IMR-90 (cell line): ENCODE measurements at regions not wholly inside any gene's neighbourhood (a gene's known extent, or its start where the extent isn't known, plus 50 kb on each side); places are given as distances from the start of the nearest gene placed in this dataset.

ENCODE experiments used
- ATAC-seq: fragments of 200-7000 bp; cut with Tn5 transposase; 2 replicates; pipeline ENCODE4 v1.9.1; 2020; ENCODE audit warnings: low read depth, mild to moderate bottlenecking, moderate library complexity
- BruUV-seq: library from RNA; stranded (reverse); fragments of 400-500 nt; replicated peaks from 2 replicates; lab custom pipeline; 2021; lab: Mats Ljungman, UMichigan
- CTCF ChIA-PET: fragments of 300-600 bp; formaldehyde crosslinking; extraction: SDS; loops from one replicate; lab custom pipeline; 2021; ENCODE audit warnings: antibody characterized with exemption; lab: Yijun Ruan, JAX
- POLR2A ChIA-PET: fragments of 300-600 bp; sonication (Branson Sonifier 250); formaldehyde crosslinking; loops from one replicate; lab custom pipeline; 2022; ENCODE audit warnings: antibody characterized with exemption; ENCODE audit not compliant: unreplicated experiment; lab: Charles Lee
- DNase-seq: peaks from one replicate; pipeline ENCODE4 v3.0.0; 2013
- H2AFZ ChIP-seq: replicated peaks from 2 replicates; pipeline ENCODE3; 2013; ENCODE audit warnings: low read length, mild to moderate bottlenecking; ENCODE audit not compliant: poor library complexity
- H2AK5ac ChIP-seq: 2 replicates; pipeline ENCODE4 v1.6.1; 2013; ENCODE audit warnings: low read depth, low read length, inconsistent platforms
- H2AK9ac ChIP-seq: replicated peaks from 2 replicates; pipeline ENCODE3; 2013; ENCODE audit warnings: mild to moderate bottlenecking, low read depth, low read length, moderate library complexity; ENCODE audit not compliant: poor library complexity
- H2BK120ac ChIP-seq: 2 replicates; pipeline ENCODE4 v1.6.1; 2013; ENCODE audit warnings: low read depth, low read length, inconsistent platforms
- H2BK15ac ChIP-seq: 3 replicates; pipeline ENCODE4 v1.6.1; 2013; ENCODE audit warnings: low read depth, low read length, inconsistent platforms
- H2BK20ac ChIP-seq: 2 replicates; pipeline ENCODE4 v1.6.1; 2013; ENCODE audit warnings: low read depth, mild to moderate bottlenecking, inconsistent platforms, low read length, moderate library complexity
- H2BK5ac ChIP-seq: 2 replicates; pipeline ENCODE4 v1.6.1; 2013; ENCODE audit warnings: mild to moderate bottlenecking, low read depth, low read length, inconsistent platforms; ENCODE audit not compliant: poor library complexity, severe bottlenecking
- H3K14ac ChIP-seq: replicated peaks from 2 replicates; pipeline ENCODE4 v1.6.1; 2013; ENCODE audit warnings: low read depth, low read length, inconsistent platforms
- H3K18ac ChIP-seq: 2 replicates; pipeline ENCODE4 v1.6.1; 2013; ENCODE audit warnings: low read depth, low read length, control low read depth
- H3K23ac ChIP-seq: 2 replicates; pipeline ENCODE4 v1.6.1; 2013; ENCODE audit warnings: low read depth, low read length, inconsistent platforms
- H3K27ac ChIP-seq: 2 replicates; pipeline ENCODE4 v1.5.1; 2013; ENCODE audit warnings: mild to moderate bottlenecking, control low read depth, low read length; ENCODE audit not compliant: insufficient read depth
- H3K27me3 ChIP-seq: 2 replicates; pipeline ENCODE4 v1.6.1; 2013; ENCODE audit warnings: low read length; ENCODE audit not compliant: control insufficient read depth, insufficient read depth
- H3K36me3 ChIP-seq: 2 replicates; pipeline ENCODE4 v1.6.1; 2013; ENCODE audit warnings: low read length, mixed read lengths; ENCODE audit not compliant: control insufficient read depth, insufficient read depth
- H3K4ac ChIP-seq: 2 replicates; pipeline ENCODE4 v1.6.1; 2013; ENCODE audit warnings: low read depth, low read length, inconsistent platforms
- H3K4me1 ChIP-seq: 2 replicates; pipeline ENCODE4 v1.6.1; 2013; ENCODE audit warnings: low read length, mixed read lengths; ENCODE audit not compliant: control insufficient read depth, insufficient read depth
- H3K4me2 ChIP-seq: 2 replicates; pipeline ENCODE4 v1.6.1; 2013; ENCODE audit warnings: low read depth, mild to moderate bottlenecking, control low read depth, low read length, moderate library complexity
- H3K4me3 ChIP-seq: 2 replicates; pipeline ENCODE4 v1.5.1; 2013; ENCODE audit warnings: low read depth, mild to moderate bottlenecking, control low read depth, low read length, moderate library complexity; ENCODE audit not compliant: insufficient read depth
- H3K56ac ChIP-seq: 2 replicates; pipeline ENCODE4 v1.6.1; 2013; ENCODE audit warnings: low read length, inconsistent platforms; ENCODE audit not compliant: insufficient read depth; ENCODE audit errors: extremely low read depth
- H3K79me1 ChIP-seq, 2 experiments: 2 replicates each; pipeline ENCODE4 v1.6.1; 2013; ENCODE audit warnings: low read length in 2 of 2, inconsistent platforms in 1 of 2, low read depth in 1 of 2
- H3K9ac ChIP-seq: 2 replicates; pipeline ENCODE4 v1.6.1; 2013; ENCODE audit warnings: low read depth, low read length, control low read depth
- H3K9me1 ChIP-seq: 2 replicates; pipeline ENCODE4 v1.6.1; 2013; ENCODE audit warnings: low read length, inconsistent platforms; ENCODE audit not compliant: insufficient read depth
- H3K9me3 ChIP-seq: 2 replicates; pipeline ENCODE4 v1.6.1; 2013; ENCODE audit warnings: low read length; ENCODE audit not compliant: control insufficient read depth, insufficient read depth
- H4K20me1 ChIP-seq: 2 replicates; pipeline ENCODE4 v1.6.1; 2013; ENCODE audit warnings: low read length, inconsistent platforms; ENCODE audit not compliant: insufficient read depth
- H4K5ac ChIP-seq: 2 replicates; pipeline ENCODE4 v1.6.1; 2013; ENCODE audit warnings: mild to moderate bottlenecking, low read depth, low read length, control low read depth
- H4K8ac ChIP-seq, 2 experiments: 2 replicates each; pipeline ENCODE4 v1.6.1; 2013; ENCODE audit warnings: low read depth in 2 of 2, low read length in 2 of 2, control low read depth in 1 of 2, inconsistent platforms in 1 of 2
- H4K91ac ChIP-seq: 2 replicates; pipeline ENCODE4 v1.6.1; 2013; ENCODE audit warnings: low read depth, low read length, inconsistent platforms; ENCODE audit not compliant: insufficient read depth
- BHLHE40 ChIP-seq: fragments of 150-350 bp; IDR thresholded peaks from 2 replicates; pipeline ENCODE4 v1.6.1; 2016; ENCODE audit warnings: mild to moderate bottlenecking, low read depth, low read length
- CEBPB ChIP-seq: IDR thresholded peaks from 2 replicates; pipeline ENCODE4 v1.6.1; 2012; ENCODE audit warnings: low read depth, low read length, improper control_type of control experiment
- CHD1 ChIP-seq: IDR thresholded peaks from 2 replicates; pipeline ENCODE4 v1.6.1; 2012; ENCODE audit warnings: low read depth, low read length, improper control_type of control experiment
- FOS ChIP-seq: fragments of 150-350 bp; IDR thresholded peaks from 2 replicates; pipeline ENCODE4 v1.6.1; 2016; ENCODE audit warnings: low read depth, low read length
- MAFK ChIP-seq: IDR thresholded peaks from 2 replicates; pipeline ENCODE4 v1.6.1; 2012; ENCODE audit warnings: low read depth, low read length, improper control_type of control experiment
- MXI1 ChIP-seq: IDR thresholded peaks from 2 replicates; pipeline ENCODE4 v1.6.1; 2012; ENCODE audit warnings: low read depth, mild to moderate bottlenecking, low read length, moderate library complexity, borderline replicate concordance
- NFE2L2 ChIP-seq: fragments of 150-350 bp; IDR thresholded peaks from 2 replicates; pipeline ENCODE4 v1.6.1; 2016; ENCODE audit warnings: low read depth, mild to moderate bottlenecking, low read length
- POLR2A ChIP-seq: IDR thresholded peaks from 2 replicates; pipeline ENCODE4 v1.6.1; 2012; ENCODE audit warnings: mild to moderate bottlenecking, low read depth, low read length
- RAD21 ChIP-seq: IDR thresholded peaks from 2 replicates; pipeline ENCODE4 v1.6.1; 2012; ENCODE audit warnings: low read length, improper control_type of control experiment
- RCOR1 ChIP-seq: IDR thresholded peaks from 2 replicates; pipeline ENCODE4 v1.6.1; 2012; ENCODE audit warnings: mild to moderate bottlenecking, low read length, improper control_type of control experiment; ENCODE audit not compliant: insufficient replicate concordance
- RFX5 ChIP-seq: IDR thresholded peaks from 2 replicates; pipeline ENCODE4 v1.8.0; 2012; ENCODE audit warnings: low read depth, mild to moderate bottlenecking, low read length, moderate library complexity
- SMC3 ChIP-seq: fragments of 150-350 bp; IDR thresholded peaks from 2 replicates; pipeline ENCODE4 v1.6.1; 2016; ENCODE audit warnings: low read depth, mild to moderate bottlenecking, antibody characterized with exemption, low read length, moderate library complexity
- WGBS, 2 experiments: methylation state at CpG; one replicate each; pipeline versions ENCODE4 v1.1.5 to v1.1.7; 2013; ENCODE audit warnings: missing lambda C conversion rate in 2 of 2; ENCODE audit not compliant: insufficient read length in 1 of 2; ENCODE audit errors: extremely low coverage in 2 of 2; 5-methylcytosine and 5-hydroxymethylcytosine counted together
- dilution Hi-C: fragments of 300-500 bp; cut with HindIII; formaldehyde crosslinking; loops from one replicate; pipeline ENCODE4 v1.14.3; 2018; ENCODE audit warnings: low sequenced_read_pairs; ENCODE audit not compliant: unreplicated experiment
- in situ Hi-C: fragments of 300-500 bp; cut with MboI; formaldehyde crosslinking; loops from 3 replicates; pipeline ENCODE4 v1.14.3; 2019; ENCODE audit warnings: low sequenced_read_pairs, inconsistent platforms, mixed read lengths
- intact Hi-C: fragments of 100-400 bp; cut with micrococcal nuclease; formaldehyde crosslinking; loops from 2 replicates; pipeline ENCODE4 v1.10.0; 2022
- TF ChIP-seq, protein P1 (sequence below): conservative IDR thresholded peaks from 2 replicates; pipeline ENCODE4 v1.5.1; 2012; ENCODE audit warnings: mild to moderate bottlenecking, low read depth, low read length, improper control_type of control experiment
- TF ChIP-seq, protein P2 (sequence below): fragments of 150-350 bp; IDR thresholded peaks from 2 replicates; pipeline ENCODE4 v1.6.1; 2016; ENCODE audit warnings: low read depth, mild to moderate bottlenecking, low read length, moderate library complexity, borderline replicate concordance

DNA sequence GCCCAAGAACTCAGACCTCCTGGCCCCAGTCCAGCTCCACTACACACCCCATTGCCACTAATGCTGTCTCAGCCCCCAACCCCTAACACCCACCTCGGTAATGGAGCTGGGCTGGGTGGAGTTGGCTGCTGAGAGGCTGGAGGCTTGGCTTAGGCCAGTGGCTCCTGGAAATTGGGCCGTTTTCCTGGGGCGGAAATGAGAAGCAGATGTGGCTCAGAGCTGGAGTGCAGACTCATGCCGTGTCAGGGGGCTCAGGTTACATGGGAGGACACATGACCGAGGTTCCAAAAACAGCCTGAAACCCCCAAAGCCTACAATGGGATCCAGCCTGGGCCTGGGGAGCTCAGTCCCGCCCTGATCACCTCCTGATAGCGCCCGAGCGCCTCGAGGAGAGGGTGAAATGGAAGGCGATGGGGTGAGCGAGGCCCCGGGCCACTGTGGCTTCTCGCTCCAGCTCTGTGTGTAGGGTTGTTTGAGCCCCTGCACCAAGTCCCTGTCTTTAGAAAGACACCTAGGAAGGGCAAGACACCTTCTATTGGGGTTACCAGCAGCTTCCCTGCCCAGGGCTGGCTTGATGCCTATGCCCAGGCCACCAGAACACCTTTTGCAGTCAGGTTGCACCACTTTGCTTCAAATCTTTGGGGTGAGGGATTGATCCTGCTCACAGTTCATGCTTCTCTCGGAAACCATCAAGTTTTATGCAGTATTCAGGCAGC, 175.7 kb upstream of the HAAO start:
- peak overlapping the region; percentile 43 to 88 for H4K8ac ChIP-seq
- ChIA-PET CTCF (interaction anchor here (0.5 to 0.7 kb wide), 4 partner anchors 39 to 789 kb away, joined by 3 read pairs; no protein-coding TSS in a partner anchor), POLR2A (interaction anchor here (0.7 kb wide), 1 partner anchor 138 kb away, joined by 3 read pairs; no protein-coding TSS in a partner anchor)
- in situ Hi-C loops = no loop called here
- 0 out of 2 replicates have a peak, but pooled peaks cover 2% of the 10 kb centered on the region for H3K9me3 ChIP-seq
- peak overlapping the region; percentile 82 for H3K14ac ChIP-seq
- H3K9me1 ChIP-seq = peaks cover 28% of the 10 kb centered on the region
- H2AFZ ChIP-seq = peak overlapping the region; percentile 36
- H3K27me3 ChIP-seq = no peaks in the 10 kb centered on the region
- no peaks in the 10 kb centered on the region for H3K79me1 ChIP-seq
- H3K27ac ChIP-seq = peak overlapping the region; percentile 46; the same call in 1 of the 2 replicates
- peak overlapping the region; percentile 75 for H2BK5ac ChIP-seq
- peak overlapping the region; percentile 94 for H2BK120ac ChIP-seq
- peak overlapping the region; percentile 66 for H3K23ac ChIP-seq
- DNase-seq (peak; percentile 93), ATAC-seq (peak; percentile 52)
- dilution Hi-C loops = no loop called here
- no TSS peak for BruUV-seq
- H3K4me3 ChIP-seq = no peak overlapping the region
- H4K91ac ChIP-seq = peak overlapping the region; percentile 86
- 87% methylated on average over 9 of the region's 15 CpGs; no CpG with 5 or more reads in 1 of the 2 experiments for WGBS, 2 experiments
- H3K56ac ChIP-seq = peak overlapping the region; percentile 20; the same call in 1 of the 2 replicates
- H3K18ac ChIP-seq = peak overlapping the region; percentile 86
- H3K4me1 ChIP-seq = peaks cover 40% of the 10 kb centered on the region
- H2AK5ac ChIP-seq = peak overlapping the region; percentile 85
- intact Hi-C loops = loop anchor here (10.0 kb wide), 1 partner anchor 137 kb away; no protein-coding TSS in a partner anchor
- no peaks in the 10 kb centered on the region for H4K20me1 ChIP-seq
- H2AK9ac ChIP-seq = peak overlapping the region; percentile 11
- peak overlapping the region; percentile 51 for H4K5ac ChIP-seq
- no peak overlapping the region for H3K4me2 ChIP-seq
- H2BK20ac ChIP-seq = peak overlapping the region; percentile 93
- peak overlapping the region; percentile 97; the same call in 1 of the 3 replicates for H2BK15ac ChIP-seq
- peak overlapping the region; percentile 92 for H3K4ac ChIP-seq
- H3K36me3 ChIP-seq = no peaks in the 10 kb centered on the region
- H3K9ac ChIP-seq = no peak overlapping the region
- TF ChIP-seq CEBPB (no peak), SMC3 (no peak), BHLHE40 (no peak), CHD1 (no peak), MAFK (peak; percentile 23; the same call in 1 of the 2 replicates), MXI1 (no peak), FOS (no peak), RCOR1 (no peak), NFE2L2 (peak; percentile 90), RFX5 (no peak), POLR2A (no peak), RAD21 (no peak)
- TF ChIP-seq, protein P1, sequence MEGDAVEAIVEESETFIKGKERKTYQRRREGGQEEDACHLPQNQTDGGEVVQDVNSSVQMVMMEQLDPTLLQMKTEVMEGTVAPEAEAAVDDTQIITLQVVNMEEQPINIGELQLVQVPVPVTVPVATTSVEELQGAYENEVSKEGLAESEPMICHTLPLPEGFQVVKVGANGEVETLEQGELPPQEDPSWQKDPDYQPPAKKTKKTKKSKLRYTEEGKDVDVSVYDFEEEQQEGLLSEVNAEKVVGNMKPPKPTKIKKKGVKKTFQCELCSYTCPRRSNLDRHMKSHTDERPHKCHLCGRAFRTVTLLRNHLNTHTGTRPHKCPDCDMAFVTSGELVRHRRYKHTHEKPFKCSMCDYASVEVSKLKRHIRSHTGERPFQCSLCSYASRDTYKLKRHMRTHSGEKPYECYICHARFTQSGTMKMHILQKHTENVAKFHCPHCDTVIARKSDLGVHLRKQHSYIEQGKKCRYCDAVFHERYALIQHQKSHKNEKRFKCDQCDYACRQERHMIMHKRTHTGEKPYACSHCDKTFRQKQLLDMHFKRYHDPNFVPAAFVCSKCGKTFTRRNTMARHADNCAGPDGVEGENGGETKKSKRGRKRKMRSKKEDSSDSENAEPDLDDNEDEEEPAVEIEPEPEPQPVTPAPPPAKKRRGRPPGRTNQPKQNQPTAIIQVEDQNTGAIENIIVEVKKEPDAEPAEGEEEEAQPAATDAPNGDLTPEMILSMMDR = no peak
- TF ChIP-seq, protein P2, sequence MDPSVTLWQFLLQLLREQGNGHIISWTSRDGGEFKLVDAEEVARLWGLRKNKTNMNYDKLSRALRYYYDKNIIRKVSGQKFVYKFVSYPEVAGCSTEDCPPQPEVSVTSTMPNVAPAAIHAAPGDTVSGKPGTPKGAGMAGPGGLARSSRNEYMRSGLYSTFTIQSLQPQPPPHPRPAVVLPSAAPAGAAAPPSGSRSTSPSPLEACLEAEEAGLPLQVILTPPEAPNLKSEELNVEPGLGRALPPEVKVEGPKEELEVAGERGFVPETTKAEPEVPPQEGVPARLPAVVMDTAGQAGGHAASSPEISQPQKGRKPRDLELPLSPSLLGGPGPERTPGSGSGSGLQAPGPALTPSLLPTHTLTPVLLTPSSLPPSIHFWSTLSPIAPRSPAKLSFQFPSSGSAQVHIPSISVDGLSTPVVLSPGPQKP = no peak
